Stomach (tissue), 8 donors: ENCODE measurements at regions not wholly inside any gene's neighbourhood (a gene's known extent, or its start where the extent isn't known, plus 50 kb on each side); places are given as distances from the start of the nearest gene placed in this dataset.

Experiments used
- DNase-seq, 2 donors: peaks; one replicate each; pipeline versions ENCODE4 v3.0.0 to v3.0.0-alpha.2; 2013 to 2019
- H3K27ac ChIP-seq, 5 donors: fragments of 200-600 bp in 4 of 5; sonication (generic) in 4 of 5; one replicate each; pipeline ENCODE4 v1.5.1; 2013 to 2019; ENCODE audit warnings: mild to moderate bottlenecking in 1 of 5, moderate library complexity in 1 of 5
- H3K27me3 ChIP-seq, 3 donors: fragments of 200-600 bp; sonication (generic); one replicate each; pipeline ENCODE4 v1.5.1; 2017 to 2019; ENCODE audit warnings: mixed run types in 1 of 3
- H3K36me3 ChIP-seq, 4 donors: fragments of 200-600 bp; sonication (generic); 1 replicate in 3 of 4; 2 replicates in 1 of 4; pipeline ENCODE4 v1.5.1; 2016 to 2019
- H3K4me1 ChIP-seq, 4 donors: fragments of 200-600 bp; sonication (generic); one replicate each; pipeline ENCODE4 v1.5.1; 2016 to 2019
- H3K4me3 ChIP-seq, 4 donors: fragments of 200-600 bp; sonication (generic) in 3 of 4; one replicate each; pipeline ENCODE4 v1.5.1; 2016 to 2019; ENCODE audit warnings: mild to moderate bottlenecking in 1 of 4
- H3K9me3 ChIP-seq, 4 donors: fragments of 200-600 bp; sonication (generic); one replicate each; pipeline ENCODE4 v1.5.1; 2016 to 2019
- EP300 ChIP-seq: sonication (generic); formaldehyde crosslinking; IDR thresholded peaks from one replicate; pipeline ENCODE4 v1.6.1; 2017; ENCODE audit warnings: antibody characterized with exemption
- POLR2A ChIP-seq, 4 donors: fragments of 450-650 bp; IDR thresholded peaks; one replicate each; pipeline ENCODE4 v1.6.1; 2016; ENCODE audit warnings: antibody characterized with exemption in 4 of 4, control low read depth in 2 of 4, mild to moderate bottlenecking in 1 of 4, moderate library complexity in 1 of 4
- POLR2AphosphoS5 ChIP-seq, 3 donors: sonication (generic); formaldehyde crosslinking; IDR thresholded peaks; one replicate each; pipeline ENCODE4 v1.6.1; 2016; ENCODE audit warnings: antibody characterized with exemption in 3 of 3
- WGBS, 5 donors: extraction: QIAGEN DNeasy Blood & Tissue Kit in 3 of 5; methylation state at CpG; one replicate each; pipeline versions ENCODE4 v1.1.5 to v1.1.7; 2013 to 2018; 5-methylcytosine and 5-hydroxymethylcytosine counted together
- intact Hi-C: fragments of 100-400 bp; cut with DNase I; formaldehyde crosslinking; loops from one replicate; pipeline ENCODE4 v1.15.1; 2023; ENCODE audit warnings: low total_unique reads
- TF ChIP-seq, protein P1 (sequence below), 7 experiments: fragments of 450-650 bp in 4 of 7; fragments of 200-600 bp in 3 of 7; sonication (generic) in 3 of 7; IDR thresholded peaks; one replicate each; pipeline ENCODE4 v1.5.1; 2016 to 2019; ENCODE audit warnings: antibody characterized with exemption in 7 of 7, control low read depth in 2 of 7, mild to moderate bottlenecking in 1 of 7
- donor health status: healthy with polysubstance abuse.
- donor health status: Bipolar disorder and iron deficiency.
- donor health status: healthy.

GRCh38 chr5:86977190-86977589 is 290.5 kb upstream of the RASA1 start:
- Histone ChIP-seq H3K4me1 (no peaks in the 10 kb centered on the region), H3K27ac (no peak overlapping the region), H3K36me3 (no peaks in the 10 kb centered on the region), H3K4me3 (no peak overlapping the region), H3K27me3 (no peaks in the 10 kb centered on the region), H3K9me3 (no peaks in the 10 kb centered on the region)
- peak in 1 of 2 donors; percentile 35 for DNase-seq
- TF ChIP-seq, protein P1, sequence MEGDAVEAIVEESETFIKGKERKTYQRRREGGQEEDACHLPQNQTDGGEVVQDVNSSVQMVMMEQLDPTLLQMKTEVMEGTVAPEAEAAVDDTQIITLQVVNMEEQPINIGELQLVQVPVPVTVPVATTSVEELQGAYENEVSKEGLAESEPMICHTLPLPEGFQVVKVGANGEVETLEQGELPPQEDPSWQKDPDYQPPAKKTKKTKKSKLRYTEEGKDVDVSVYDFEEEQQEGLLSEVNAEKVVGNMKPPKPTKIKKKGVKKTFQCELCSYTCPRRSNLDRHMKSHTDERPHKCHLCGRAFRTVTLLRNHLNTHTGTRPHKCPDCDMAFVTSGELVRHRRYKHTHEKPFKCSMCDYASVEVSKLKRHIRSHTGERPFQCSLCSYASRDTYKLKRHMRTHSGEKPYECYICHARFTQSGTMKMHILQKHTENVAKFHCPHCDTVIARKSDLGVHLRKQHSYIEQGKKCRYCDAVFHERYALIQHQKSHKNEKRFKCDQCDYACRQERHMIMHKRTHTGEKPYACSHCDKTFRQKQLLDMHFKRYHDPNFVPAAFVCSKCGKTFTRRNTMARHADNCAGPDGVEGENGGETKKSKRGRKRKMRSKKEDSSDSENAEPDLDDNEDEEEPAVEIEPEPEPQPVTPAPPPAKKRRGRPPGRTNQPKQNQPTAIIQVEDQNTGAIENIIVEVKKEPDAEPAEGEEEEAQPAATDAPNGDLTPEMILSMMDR (IDR thresholded peaks at IDR 0.05): no peak
- TF ChIP-seq POLR2A (IDR thresholded peaks at IDR 0.05) (no peak), POLR2AphosphoS5 (IDR thresholded peaks at IDR 0.05) (no peak), EP300 (no peak)
- 60 to 81% (median 74%) methylated on average over 3 of the region's 3 CpGs for WGBS, 5 donors
- intact Hi-C loops: no loop called here

- Histone ChIP-seq H3K27ac (no peak overlapping the region), H3K36me3 (no peaks in the 10 kb centered on the region), H3K27me3 (no peaks in the 10 kb centered on the region), H3K4me1 (no peaks in the 10 kb centered on the region), H3K4me3 (no peak overlapping the region), H3K9me3 (no peaks in the 10 kb centered on the region)
- intact Hi-C loops: no loop called here
- 82 to 90% (median 87%) methylated on average over 5 of the region's 5 CpGs for whole genome bisulfite sequencing, 5 donors
- TF ChIP-seq, protein P1 (IDR thresholded peaks at IDR 0.05): no peak
- no peak for TF ChIP-seq EP300
- no peak for TF ChIP-seq POLR2A (IDR thresholded peaks at IDR 0.05)
- no peak for TF ChIP-seq POLR2AphosphoS5 (IDR thresholded peaks at IDR 0.05)
- no peak for DNase-seq
These were observed 289.9 kb upstream of the RASA1 start for GRCh38 chr5:86977808-86978207.

GRCh38 chr5:86979811-86980411 is 287.8 kb upstream of the RASA1 start:
- no peaks in the 10 kb centered on the region for H3K27me3 ChIP-seq
- no peak for TF ChIP-seq EP300
- TF ChIP-seq, protein P1 (IDR thresholded peaks at IDR 0.05): no peak
- no peak for TF ChIP-seq POLR2AphosphoS5 (IDR thresholded peaks at IDR 0.05)
- no peak for TF ChIP-seq POLR2A (IDR thresholded peaks at IDR 0.05)
- no peaks in the 10 kb centered on the region for H3K9me3 ChIP-seq
- H3K4me1 ChIP-seq: no peaks in the 10 kb centered on the region
- H3K36me3 ChIP-seq: no peaks in the 10 kb centered on the region
- H3K27ac ChIP-seq: peak overlapping the region in 2 of 5 donors; percentile 34 to 56
- intact Hi-C loops: no loop called here
- DNase-seq: peak in 1 of 2 donors; percentile 9
- no peak overlapping the region for H3K4me3 ChIP-seq
- 60 to 71% (median 64%) methylated on average over 8 of the region's 8 CpGs for WGBS, 5 donors

DNA sequence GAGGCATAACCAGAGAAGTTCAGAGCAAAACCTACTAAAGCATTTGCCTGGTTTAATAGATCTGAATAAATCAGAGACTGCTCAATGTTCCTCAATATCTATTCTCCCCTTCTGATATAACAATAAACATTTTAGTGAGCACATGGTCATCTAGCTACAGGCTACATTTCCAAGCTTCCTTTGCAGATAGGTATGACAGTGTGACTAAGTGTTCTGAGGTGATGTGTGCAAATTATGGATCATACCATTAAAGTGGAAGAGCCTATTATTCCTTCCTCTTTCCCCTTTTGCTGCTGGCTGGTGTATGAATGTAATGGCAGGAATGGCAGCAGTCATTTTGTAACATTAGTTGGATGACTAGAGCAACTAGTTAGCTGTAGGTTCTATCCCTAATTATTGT is 285.8 kb upstream of the RASA1 start:
- H3K9me3 ChIP-seq: no peaks in the 10 kb centered on the region
- intact Hi-C loops: no loop called here
- no peaks in the 10 kb centered on the region for H3K27me3 ChIP-seq

More for the DNA sequence above, 285.8 kb upstream of the RASA1 start:
- TF ChIP-seq, protein P1 (IDR thresholded peaks at IDR 0.05): no peak
- TF ChIP-seq POLR2AphosphoS5 (IDR thresholded peaks at IDR 0.05) (no peak), POLR2A (IDR thresholded peaks at IDR 0.05) (no peak), EP300 (no peak)
- DNase-seq: no peak
- no peaks in the 10 kb centered on the region for H3K4me1 ChIP-seq
- no peak overlapping the region for H3K27ac ChIP-seq
- no peaks in the 10 kb centered on the region for H3K36me3 ChIP-seq
- no peak overlapping the region for H3K4me3 ChIP-seq
